SK-N-DZ (cell line): ENCODE measurements at regions not wholly inside any gene's neighbourhood (a gene's known extent, or its start where the extent isn't known, plus 50 kb on each side); places are given as distances from the start of the nearest gene placed in this dataset.

Experiments
- DNase-seq: peaks from one replicate; pipeline ENCODE4 v3.0.0-alpha.2; 2015; ENCODE audit warnings: low spot score

- no peak for DNase-seq
Measured at GRCh38 chr2:54392555-54393324, 63.4 kb upstream of the SPTBN1 start.

GRCh38 chr2:54394392-54394791 is 61.7 kb upstream of the SPTBN1 start:
- no peak for DNase-seq

- DNase-seq: no peak
Measured at GRCh38 chr2:54396107-54396506, 60.0 kb upstream of the SPTBN1 start.

- no peak for DNase-seq
Measured at GRCh38 chr2:54396798-54397197, 59.3 kb upstream of the SPTBN1 start.

- DNase-seq: no peak
Measured at GRCh38 chr2:54397426-54397825, 58.7 kb upstream of the SPTBN1 start.

- DNase-seq: no peak
Measured at GRCh38 chr2:54401554-54401953, 54.6 kb upstream of the SPTBN1 start.

GRCh38 chr2:54402350-54402749 is 53.8 kb upstream of the SPTBN1 start:
- no peak for DNase-seq

GRCh38 chr2:54403512-54404238 is 52.5 kb upstream of the SPTBN1 start:
- no peak for DNase-seq

- no peak for DNase-seq
Measured at GRCh38 chr2:54404270-54404669, 51.9 kb upstream of the SPTBN1 start.

GRCh38 chr2:54406031-54406430 is 50.1 kb upstream of the SPTBN1 start:
- DNase-seq: no peak
